Naive thymus-derived CD4-positive, alpha-beta T cell (primary cell): ENCODE measurements at regions not wholly inside any gene's neighbourhood (a gene's known extent, or its start where the extent isn't known, plus 50 kb on each side); places are given as distances from the start of the nearest gene placed in this dataset.

ENCODE experiments used
- ATAC-seq: fragments of 150-1000 bp; cut with Tn5 transposase; 2 replicates; pipeline ENCODE4 v1.10.0; 2021; ENCODE audit warnings: mild to moderate bottlenecking, moderate library complexity
- CTCF ChIA-PET: fragments of 350-600 bp; sonication (Branson Sonifier 250); formaldehyde crosslinking; loops from one replicate; lab custom pipeline; 2021; ENCODE audit warnings: antibody characterized with exemption; lab: Charles Lee
- POLR2A ChIA-PET: fragments of 350-600 bp; sonication (Branson Sonifier 250); formaldehyde crosslinking; loops from one replicate; lab custom pipeline; 2021; ENCODE audit warnings: antibody characterized with exemption, inconsistent platforms; lab: Charles Lee
- DNase-seq, 9 donors: peaks; one replicate each; pipeline versions ENCODE4 v3.0.0 to v3.0.0-alpha.2; 2020 to 2022; ENCODE audit warnings: mixed read lengths in 1 of 9
- H3K27ac ChIP-seq: one replicate; pipeline ENCODE4 v1.7.0; 2013; ENCODE audit warnings: mild to moderate bottlenecking, low read depth, low read length, moderate library complexity
- H3K27me3 ChIP-seq, 2 donors: one replicate each; pipeline ENCODE4 v1.7.0; 2013; ENCODE audit warnings: low read length in 2 of 2, mild to moderate bottlenecking in 2 of 2, moderate library complexity in 2 of 2; ENCODE audit not compliant: control insufficient read depth in 2 of 2, insufficient read depth in 2 of 2
- H3K36me3 ChIP-seq, 3 experiments: 1 replicate in 2 of 3; 2 replicates in 1 of 3; pipeline ENCODE4 v1.7.0; 2013; ENCODE audit warnings: low read length in 3 of 3, mild to moderate bottlenecking in 3 of 3, moderate library complexity in 1 of 3; ENCODE audit not compliant: insufficient read depth in 3 of 3, control insufficient read depth in 2 of 3
- H3K4me1 ChIP-seq, 2 donors: one replicate each; pipeline ENCODE4 v1.7.0; 2013; ENCODE audit warnings: low read length in 2 of 2, mild to moderate bottlenecking in 2 of 2, moderate library complexity in 1 of 2; ENCODE audit not compliant: control insufficient read depth in 2 of 2, insufficient read depth in 2 of 2
- H3K4me3 ChIP-seq: 2 replicates; pipeline ENCODE4 v1.7.0; 2013; ENCODE audit warnings: mild to moderate bottlenecking, low read length
- H3K9me3 ChIP-seq, 3 experiments: 1 replicate in 2 of 3; 2 replicates in 1 of 3; pipeline ENCODE4 v1.7.0; 2013; ENCODE audit warnings: low read length in 3 of 3; ENCODE audit not compliant: control insufficient read depth in 2 of 3
- H3K27ac Mint-ChIP-seq, 9 donors: one replicate each; pipeline ENCODE4 v1.8.0; 2020 to 2022; ENCODE audit warnings: mixed read lengths in 9 of 9, mild to moderate bottlenecking in 8 of 9, moderate library complexity in 5 of 9, inconsistent platforms in 2 of 9
- H3K27me3 Mint-ChIP-seq, 5 donors: one replicate each; pipeline ENCODE4 v1.8.0; 2021 to 2022; ENCODE audit warnings: mixed read lengths in 5 of 5, mild to moderate bottlenecking in 1 of 5
- H3K36me3 Mint-ChIP-seq, 5 donors: one replicate each; pipeline ENCODE4 v1.8.0; 2020 to 2022; ENCODE audit warnings: mixed read lengths in 5 of 5, mild to moderate bottlenecking in 3 of 5, inconsistent platforms in 1 of 5
- H3K4me1 Mint-ChIP-seq, 7 donors: one replicate each; pipeline ENCODE4 v1.8.0; 2020 to 2022; ENCODE audit warnings: mixed read lengths in 7 of 7, mild to moderate bottlenecking in 3 of 7, inconsistent platforms in 1 of 7
- H3K4me3 Mint-ChIP-seq, 10 donors: one replicate each; pipeline ENCODE4 v1.8.0; 2020 to 2022; ENCODE audit warnings: mild to moderate bottlenecking in 10 of 10, mixed read lengths in 10 of 10, moderate library complexity in 6 of 10, inconsistent platforms in 2 of 10
- H3K9me3 Mint-ChIP-seq, 11 donors: one replicate each; pipeline ENCODE4 v1.8.0; 2020 to 2022; ENCODE audit warnings: mixed read lengths in 11 of 11, mild to moderate bottlenecking in 4 of 11, inconsistent platforms in 1 of 11, moderate library complexity in 1 of 11
- intact Hi-C, 2 donors: fragments of 100-400 bp; cut with micrococcal nuclease; formaldehyde crosslinking; loops; one replicate each; pipeline ENCODE4 v1.15.1; 2023

- CTCF ChIA-PET: no interaction called here
- intact Hi-C loops: no loop called here
- ATAC-seq (no peak), DNase-seq (no peak)
- H3K9me3 ChIP-seq: no peaks in the 10 kb centered on the region
- no peaks in the 10 kb centered on the region for H3K4me1 ChIP-seq
- peaks cover 0 to 4% of the 10 kb centered on the region in 2 donors for H3K27me3 ChIP-seq
- H3K36me3 ChIP-seq: no peaks in the 10 kb centered on the region
- no peak overlapping the region for H3K27ac ChIP-seq
- H3K4me3 ChIP-seq: no peak overlapping the region
- POLR2A ChIA-PET: no interaction called here
- peaks cover 3 to 16% (median 9%) of the 10 kb centered on the region in 5 donors for H3K27me3 Mint-ChIP-seq
- no peak overlapping the region for H3K4me3 Mint-ChIP-seq
- H3K36me3 Mint-ChIP-seq: no peaks in the 10 kb centered on the region
- H3K4me1 Mint-ChIP-seq: peaks cover 0 to 5% (median 1%) of the 10 kb centered on the region in 7 donors
- no peak overlapping the region for H3K27ac Mint-ChIP-seq
- H3K9me3 Mint-ChIP-seq: peaks cover 0 to 2% (median 0%) of the 10 kb centered on the region in 11 donors
Observed at GRCh38 chr11:33448461-33449130, 191.4 kb downstream of the HIPK3 start.

- no peak for ATAC-seq
- H3K27ac Mint-ChIP-seq: no peak overlapping the region
- no peak for DNase-seq
- no peaks in the 10 kb centered on the region for H3K36me3 Mint-ChIP-seq
- no peaks in the 10 kb centered on the region for H3K36me3 ChIP-seq
- intact Hi-C loops: no loop called here
- peaks cover 0 to 11% (median 4%) of the 10 kb centered on the region in 11 donors for H3K9me3 Mint-ChIP-seq
- H3K9me3 ChIP-seq: no peaks in the 10 kb centered on the region
- H3K27ac ChIP-seq: no peak overlapping the region
- H3K4me1 ChIP-seq: no peaks in the 10 kb centered on the region
- peaks cover 0 to 11% (median 6%) of the 10 kb centered on the region in 5 donors for H3K27me3 Mint-ChIP-seq
- CTCF ChIA-PET: no interaction called here
- no peak overlapping the region for H3K4me3 Mint-ChIP-seq
- peaks cover 0 to 4% of the 10 kb centered on the region in 2 donors for H3K27me3 ChIP-seq
- no peak overlapping the region for H3K4me3 ChIP-seq
- peaks cover 0 to 5% (median 1%) of the 10 kb centered on the region in 7 donors for H3K4me1 Mint-ChIP-seq
- POLR2A ChIA-PET: no interaction called here
Observed at GRCh38 chr11:33445761-33446161, 188.6 kb downstream of the HIPK3 start.

- Mint-ChIP-seq H3K27me3 (peaks cover 0 to 11% (median 6%) of the 10 kb centered on the region in 5 donors), H3K9me3 (peaks cover 0 to 11% (median 4%) of the 10 kb centered on the region in 11 donors), H3K27ac (no peak overlapping the region), H3K4me3 (no peak overlapping the region), H3K4me1 (peaks cover 0 to 5% (median 1%) of the 10 kb centered on the region in 7 donors), H3K36me3 (no peaks in the 10 kb centered on the region)
- Histone ChIP-seq H3K9me3 (no peaks in the 10 kb centered on the region), H3K27ac (no peak overlapping the region), H3K27me3 (peaks cover 0 to 4% of the 10 kb centered on the region in 2 donors), H3K4me1 (no peaks in the 10 kb centered on the region), H3K36me3 (no peaks in the 10 kb centered on the region), H3K4me3 (no peak overlapping the region)
- POLR2A ChIA-PET: no interaction called here
- intact Hi-C loops: no loop called here
- CTCF ChIA-PET: no interaction called here
- DNase-seq (no peak), ATAC-seq (no peak)
Observed at GRCh38 chr11:33444835-33445594, 187.8 kb downstream of the HIPK3 start.

- Mint-ChIP-seq H3K36me3 (no peaks in the 10 kb centered on the region), H3K4me3 (no peak overlapping the region), H3K27me3 (peaks cover 0 to 11% (median 6%) of the 10 kb centered on the region in 5 donors), H3K27ac (no peak overlapping the region), H3K9me3 (peaks cover 0 to 11% (median 2%) of the 10 kb centered on the region in 11 donors), H3K4me1 (peaks cover 0 to 5% (median 1%) of the 10 kb centered on the region in 7 donors)
- no peak overlapping the region for H3K27ac ChIP-seq
- H3K4me3 ChIP-seq: no peak overlapping the region
- no peak for ATAC-seq
- H3K36me3 ChIP-seq: no peaks in the 10 kb centered on the region
- POLR2A ChIA-PET: no interaction called here
- intact Hi-C loops: no loop called here
- no peak for DNase-seq
- CTCF ChIA-PET: no interaction called here
- H3K4me1 ChIP-seq: no peaks in the 10 kb centered on the region
- H3K27me3 ChIP-seq: peaks cover 0 to 4% of the 10 kb centered on the region in 2 donors
- no peaks in the 10 kb centered on the region for H3K9me3 ChIP-seq
Observed at GRCh38 chr11:33443684-33444083, 186.5 kb downstream of the HIPK3 start.

- ATAC-seq (no peak), DNase-seq (no peak)
- H3K4me3 ChIP-seq: no peak overlapping the region
- H3K4me1 ChIP-seq: no peaks in the 10 kb centered on the region
- peaks cover 0 to 4% (median 0%) of the 10 kb centered on the region in 5 donors for H3K36me3 Mint-ChIP-seq
- POLR2A ChIA-PET: no interaction called here
- no peak overlapping the region for H3K27ac Mint-ChIP-seq
- intact Hi-C loops: no loop called here
- peaks cover 0 to 30% (median 12%) of the 10 kb centered on the region in 11 donors for H3K9me3 Mint-ChIP-seq
- no peaks in the 10 kb centered on the region for H3K36me3 ChIP-seq
- no peak overlapping the region for H3K27ac ChIP-seq
- no peak overlapping the region for H3K4me3 Mint-ChIP-seq
- H3K9me3 ChIP-seq: peaks cover 0 to 6% (median 0%) of the 10 kb centered on the region in 3 experiments
- no peaks in the 10 kb centered on the region for H3K4me1 Mint-ChIP-seq
- CTCF ChIA-PET: no interaction called here
- no peaks in the 10 kb centered on the region for H3K27me3 ChIP-seq
- H3K27me3 Mint-ChIP-seq: peaks cover 0 to 10% (median 3%) of the 10 kb centered on the region in 5 donors
Observed at GRCh38 chr11:33438301-33438700, 181.1 kb downstream of the HIPK3 start.

GRCh38 chr11:33437529-33437928 is 180.3 kb downstream of the HIPK3 start:
- Mint-ChIP-seq H3K27me3 (peaks cover 0 to 16% (median 3%) of the 10 kb centered on the region in 5 donors), H3K4me3 (no peak overlapping the region), H3K27ac (no peak overlapping the region), H3K36me3 (peaks cover 0 to 4% (median 0%) of the 10 kb centered on the region in 5 donors), H3K4me1 (no peaks in the 10 kb centered on the region), H3K9me3 (peaks cover 0 to 28% (median 11%) of the 10 kb centered on the region in 11 donors)
- DNase-seq: no peak
- Histone ChIP-seq H3K36me3 (no peaks in the 10 kb centered on the region), H3K4me3 (no peak overlapping the region), H3K4me1 (no peaks in the 10 kb centered on the region), H3K9me3 (peaks cover 0 to 6% (median 0%) of the 10 kb centered on the region in 3 experiments), H3K27ac (no peak overlapping the region), H3K27me3 (no peaks in the 10 kb centered on the region)
- ATAC-seq: no peak
- intact Hi-C loops: no loop called here
- ChIA-PET POLR2A (no interaction called here), CTCF (interaction anchor here (0.6 kb wide), 1 partner anchor 27 kb away, joined by 3 read pairs; no protein-coding TSS in a partner anchor)
